Body of pancreas (tissue), 4 donors: ENCODE measurements at regions not wholly inside any gene's neighbourhood (a gene's known extent, or its start where the extent isn't known, plus 50 kb on each side); places are given as distances from the start of the nearest gene placed in this dataset.

Experiments used
- ATAC-seq: fragments of 150-250 bp; one replicate; pipeline ENCODE4 v1.9.1; 2016
- DNase-seq, 4 donors: peaks; one replicate each; pipeline ENCODE4 v3.0.0-alpha.2; 2019
- H3K27ac ChIP-seq, 4 donors: fragments of 200-600 bp; sonication (generic); 1 replicate in 3 of 4; 2 replicates in 1 of 4; pipeline versions ENCODE4 v1.5.1 to v1.6.1; 2016 to 2019; ENCODE audit warnings: mild to moderate bottlenecking in 1 of 4, mixed read lengths in 1 of 4, moderate library complexity in 1 of 4
- H3K27me3 ChIP-seq, 2 donors: fragments of 200-600 bp; sonication (generic); one replicate each; pipeline ENCODE4 v1.6.0; 2016; ENCODE audit warnings: mild to moderate bottlenecking in 1 of 2
- H3K36me3 ChIP-seq, 2 donors: fragments of 200-600 bp; sonication (generic); replicated peaks in 1 of 2; 2 replicates each; pipeline ENCODE4 v1.5.1; 2016; ENCODE audit warnings: low read depth in 2 of 2; ENCODE audit not compliant: insufficient read depth in 1 of 2
- H3K4me1 ChIP-seq: fragments of 200-600 bp; sonication (generic); one replicate; pipeline ENCODE4 v1.6.0; 2016
- H3K4me3 ChIP-seq, 2 donors: fragments of 200-600 bp; sonication (generic); 1 replicate in 1 of 2; 2 replicates in 1 of 2; pipeline ENCODE4 v1.5.1; 2016 to 2019
- H3K9me3 ChIP-seq, 3 donors: fragments of 200-600 bp; sonication (generic); 1 replicate in 2 of 3; 2 replicates in 1 of 3; pipeline ENCODE4 v1.5.1; 2016
- CTCF ChIP-seq, 7 experiments: fragments of 450-650 bp in 4 of 7; fragments of 200-600 bp in 3 of 7; sonication (generic) in 3 of 7; IDR thresholded peaks; one replicate each; pipeline ENCODE4 v1.5.1; 2016 to 2019; ENCODE audit warnings: antibody characterized with exemption in 7 of 7
- POLR2A ChIP-seq, 3 donors: fragments of 450-650 bp; IDR thresholded peaks; one replicate each; pipeline ENCODE4 v1.6.1; 2016; ENCODE audit warnings: antibody characterized with exemption in 3 of 3, mild to moderate bottlenecking in 2 of 3
- WGBS, 2 donors: methylation state at CpG; one replicate each; pipeline ENCODE4 v1.1.5; 2017; 5-methylcytosine and 5-hydroxymethylcytosine counted together
- intact Hi-C: fragments of 100-400 bp; cut with DNase I; formaldehyde crosslinking; loops from one replicate; pipeline ENCODE4 v1.15.1; 2023

GRCh38 chr3:62986061-62986460, 110.8 kb upstream of the CADPS start:
- no peaks in the 10 kb centered on the region for H3K27me3 ChIP-seq
- H3K4me3 ChIP-seq, result no peak overlapping the region
- no peak for DNase-seq
- H3K9me3 ChIP-seq, result no peaks in the 10 kb centered on the region
- no peak overlapping the region for H3K27ac ChIP-seq
- no peak for ATAC-seq
- 38 to 64% methylated on average over 1 of the region's 1 CpG for WGBS, 2 donors
- no peaks in the 10 kb centered on the region for H3K4me1 ChIP-seq
- no peaks in the 10 kb centered on the region for H3K36me3 ChIP-seq
- intact Hi-C loops, result no loop called here
- TF ChIP-seq POLR2A (IDR thresholded peaks at IDR 0.05), result no peak
- TF ChIP-seq CTCF (IDR thresholded peaks at IDR 0.05), result no peak

- no peaks in the 10 kb centered on the region for H3K9me3 ChIP-seq
- DNase-seq (no peak), ATAC-seq (no peak)
- 66 to 72% methylated on average over 8 of the region's 8 CpGs for WGBS, 2 donors
- no peak overlapping the region for H3K27ac ChIP-seq
- no peak overlapping the region for H3K4me3 ChIP-seq
- TF ChIP-seq CTCF (IDR thresholded peaks at IDR 0.05) (no peak), POLR2A (IDR thresholded peaks at IDR 0.05) (no peak)
- no peaks in the 10 kb centered on the region for H3K27me3 ChIP-seq
- H3K36me3 ChIP-seq, result no peaks in the 10 kb centered on the region
- intact Hi-C loops, result no loop called here
- no peaks in the 10 kb centered on the region for H3K4me1 ChIP-seq
Observed at GRCh38 chr3:62987721-62988120, 112.5 kb upstream of the CADPS start.

- no peak overlapping the region for H3K27ac ChIP-seq
- no peaks in the 10 kb centered on the region for H3K9me3 ChIP-seq
- 68 to 84% methylated on average over 4 of the region's 4 CpGs for WGBS, 2 donors
- DNase-seq (no peak), ATAC-seq (no peak)
- intact Hi-C loops, result no loop called here
- no peaks in the 10 kb centered on the region for H3K36me3 ChIP-seq
- H3K4me3 ChIP-seq, result no peak overlapping the region
- no peaks in the 10 kb centered on the region for H3K27me3 ChIP-seq
- TF ChIP-seq CTCF (IDR thresholded peaks at IDR 0.05) (no peak), POLR2A (IDR thresholded peaks at IDR 0.05) (no peak)
- H3K4me1 ChIP-seq, result no peaks in the 10 kb centered on the region
Observed at GRCh38 chr3:62990704-62991413, 115.6 kb upstream of the CADPS start.

- intact Hi-C loops, result no loop called here
- Histone ChIP-seq H3K27me3 (no peaks in the 10 kb centered on the region), H3K4me3 (no peak overlapping the region), H3K4me1 (no peaks in the 10 kb centered on the region), H3K27ac (no peak overlapping the region), H3K9me3 (no peaks in the 10 kb centered on the region), H3K36me3 (no peaks in the 10 kb centered on the region)
- TF ChIP-seq CTCF (IDR thresholded peaks at IDR 0.05) (no peak), POLR2A (IDR thresholded peaks at IDR 0.05) (no peak)
- WGBS, 2 donors, result 46 to 64% methylated on average over 1 of the region's 1 CpG
- DNase-seq (no peak), ATAC-seq (no peak)
Observed at GRCh38 chr3:62992520-62992919, 117.3 kb upstream of the CADPS start.

- H3K36me3 ChIP-seq, result no peaks in the 10 kb centered on the region
- H3K27me3 ChIP-seq, result no peaks in the 10 kb centered on the region
- no peak for ATAC-seq
- no peak for DNase-seq
- H3K27ac ChIP-seq, result no peak overlapping the region
- H3K4me1 ChIP-seq, result no peaks in the 10 kb centered on the region
- intact Hi-C loops, result no loop called here
- 59 to 80% methylated on average over 3 of the region's 3 CpGs for WGBS, 2 donors
- no peaks in the 10 kb centered on the region for H3K9me3 ChIP-seq
- TF ChIP-seq CTCF (IDR thresholded peaks at IDR 0.05), result no peak
- TF ChIP-seq POLR2A (IDR thresholded peaks at IDR 0.05), result no peak
- H3K4me3 ChIP-seq, result no peak overlapping the region
Observed at GRCh38 chr3:62995119-62995518, 119.9 kb upstream of the CADPS start.
